Astrocyte of the cerebellum (primary cell): ENCODE measurements at regions not wholly inside any gene's neighbourhood (a gene's known extent, or its start where the extent isn't known, plus 50 kb on each side); places are given as distances from the start of the nearest gene placed in this dataset.
"Not testable (repeated sequence)": the region's sequence is repeated elsewhere in the genome, so short reads cannot be mapped to it uniquely, and the experiment has no call there.

Experiments used
- DNase-seq: peaks from one replicate; pipeline ENCODE4 v3.0.0-alpha.2; 2011; ENCODE audit warnings: low read depth
- H3K4me3 ChIP-seq: 2 replicates; pipeline ENCODE4 v1.5.1; 2011; ENCODE audit warnings: mild to moderate bottlenecking, low read depth, low read length, moderate library complexity
- CTCF ChIP-seq: IDR thresholded peaks from 2 replicates; pipeline ENCODE4 v1.5.1; 2012; ENCODE audit warnings: low read length, low read depth, moderate library complexity, mild to moderate bottlenecking; ENCODE audit errors: missing control alignments
- in situ Hi-C: cut with HindIII; loops from 2 replicates; pipeline ENCODE4 v1.10.0; 2017; ENCODE audit warnings: low sequenced_read_pairs

GRCh38 chr5:8729437-8729836 lies 816.4 kb downstream of the SEMA5A start:
- no peak for TF ChIP-seq CTCF
- DNase-seq, result no peak
- in situ Hi-C loops, result no loop called here
- H3K4me3 ChIP-seq, result no peak overlapping the region

GRCh38 chr5:8730194-8730593 lies 815.7 kb downstream of the SEMA5A start:
- no peak for TF ChIP-seq CTCF
- DNase-seq, result peak; percentile 35
- in situ Hi-C loops, result no loop called here
- no peak overlapping the region for H3K4me3 ChIP-seq

GRCh38 chr5:8731110-8731509 lies 814.8 kb downstream of the SEMA5A start:
- in situ Hi-C loops, DNase-seq, H3K4me3 ChIP-seq: not testable (repeated sequence)

DNA sequence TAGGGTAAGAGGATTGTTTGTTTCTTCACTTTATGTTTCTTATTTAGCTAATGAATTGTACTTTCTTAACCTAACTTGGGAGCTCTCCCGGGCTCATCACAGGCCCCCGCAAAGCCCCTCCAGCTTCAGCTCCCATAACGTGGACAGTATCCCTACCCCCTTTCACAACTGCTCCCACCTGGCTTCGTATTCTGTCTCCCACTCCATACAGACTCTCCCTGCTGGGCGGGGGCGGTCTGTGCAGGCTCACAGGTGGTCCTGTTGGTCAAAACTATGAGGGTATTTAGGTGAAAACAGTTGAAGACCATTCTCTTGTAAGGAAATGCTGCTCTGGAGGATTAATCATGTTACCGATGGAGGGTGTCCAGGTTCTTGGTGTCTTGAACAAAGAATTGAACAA lies 805.3 kb downstream of the SEMA5A start:
- no peak for DNase-seq
- no peak overlapping the region for H3K4me3 ChIP-seq
- in situ Hi-C loops, result no loop called here
- TF ChIP-seq CTCF, result no peak

GRCh38 chr5:8749556-8749955 lies 796.3 kb downstream of the SEMA5A start:
- in situ Hi-C loops, result no loop called here
- no peak for DNase-seq
- no peak for TF ChIP-seq CTCF
- H3K4me3 ChIP-seq, result no peak overlapping the region

- H3K4me3 ChIP-seq, result no peak overlapping the region
- DNase-seq, result no peak
- no peak for TF ChIP-seq CTCF
- in situ Hi-C loops, result no loop called here
Observed at GRCh38 chr5:8750100-8750499, 795.8 kb downstream of the SEMA5A start.

- no peak overlapping the region for H3K4me3 ChIP-seq
- in situ Hi-C loops, result no loop called here
- DNase-seq, result no peak
- TF ChIP-seq CTCF, result no peak
Observed at GRCh38 chr5:8751971-8752370, 793.9 kb downstream of the SEMA5A start.
